Stomach (tissue), 4 donors: ENCODE measurements at regions not wholly inside any gene's neighbourhood (a gene's known extent, or its start where the extent isn't known, plus 50 kb on each side); places are given as distances from the start of the nearest gene placed in this dataset.

Source experiments
- CTCF ChIP-seq, 7 experiments: fragments of 450-650 bp in 4 of 7; fragments of 200-600 bp in 3 of 7; sonication (generic) in 3 of 7; IDR thresholded peaks; one replicate each; pipeline ENCODE4 v1.5.1; 2016 to 2019; ENCODE audit warnings: antibody characterized with exemption in 7 of 7, control low read depth in 2 of 7, mild to moderate bottlenecking in 1 of 7
- POLR2A ChIP-seq, 4 donors: fragments of 450-650 bp; IDR thresholded peaks; one replicate each; pipeline ENCODE4 v1.6.1; 2016; ENCODE audit warnings: antibody characterized with exemption in 4 of 4, control low read depth in 2 of 4, mild to moderate bottlenecking in 1 of 4, moderate library complexity in 1 of 4

GRCh38 chr21:25496825-25497482 is 110.3 kb downstream of the MRPL39 start:
- TF ChIP-seq POLR2A (IDR thresholded peaks at IDR 0.05), result no peak
- no peak for TF ChIP-seq CTCF (IDR thresholded peaks at IDR 0.05)
